ENCODE measurements at regions not wholly inside any gene's neighbourhood (a gene's known extent, or its start where the extent isn't known, plus 50 kb on each side); places are given as distances from the start of the nearest gene placed in this dataset.

DNA sequence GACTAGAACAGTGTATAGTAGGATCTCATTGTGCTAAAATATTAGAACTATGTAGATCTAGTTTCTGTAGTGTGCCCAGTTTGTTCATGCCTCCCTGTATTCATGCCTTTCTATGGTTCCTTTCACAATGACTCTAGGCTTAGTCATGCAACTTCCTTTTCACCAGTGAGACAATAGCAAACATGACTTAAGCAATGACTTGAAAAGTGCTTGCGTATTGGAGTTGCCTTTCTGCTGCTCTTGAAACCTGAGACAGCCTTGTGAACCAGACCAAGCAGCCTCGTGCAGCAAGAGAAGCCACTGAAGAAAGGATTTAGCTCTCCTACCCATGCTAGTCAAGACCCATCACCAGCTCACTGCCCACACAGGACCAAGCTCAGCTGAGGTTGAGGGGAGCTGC, 294.5 kb upstream of the TAS2R1 start (continued):
- TF ChIP-seq ZNF407 (CRISPR knock-in tag; IDR thresholded peaks at IDR 0.05; ENCODE audit: not compliant biosample characterization): no peak
- TF ChIP-seq CENPX (CRISPR knock-in tag; IDR thresholded peaks at IDR 0.05): no peak
- no peak for TF ChIP-seq ATF7-NPFF (CRISPR knock-in tag; IDR thresholded peaks at IDR 0.05; ENCODE audit: low read depth)
- TF ChIP-seq, protein P1, sequence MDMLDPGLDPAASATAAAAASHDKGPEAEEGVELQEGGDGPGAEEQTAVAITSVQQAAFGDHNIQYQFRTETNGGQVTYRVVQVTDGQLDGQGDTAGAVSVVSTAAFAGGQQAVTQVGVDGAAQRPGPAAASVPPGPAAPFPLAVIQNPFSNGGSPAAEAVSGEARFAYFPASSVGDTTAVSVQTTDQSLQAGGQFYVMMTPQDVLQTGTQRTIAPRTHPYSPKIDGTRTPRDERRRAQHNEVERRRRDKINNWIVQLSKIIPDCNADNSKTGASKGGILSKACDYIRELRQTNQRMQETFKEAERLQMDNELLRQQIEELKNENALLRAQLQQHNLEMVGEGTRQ (IDR thresholded peaks at IDR 0.05; ENCODE audit: low read depth, low read length): no peak
- TF ChIP-seq, protein P1 (CRISPR knock-in tag; IDR thresholded peaks at IDR 0.05; ENCODE audit: borderline replicate concordance): no peak
- no peak for TF ChIP-seq MBNL3 (CRISPR knock-in tag; conservative IDR thresholded peaks at IDR 0.05)
- TF ChIP-seq ZNF326 (CRISPR knock-in tag; IDR thresholded peaks at IDR 0.05; ENCODE audit: borderline replicate concordance): no peak
- TF ChIP-seq FOXP1 (IDR thresholded peaks at IDR 0.05): no peak
- TF ChIP-seq FOXP1 (CRISPR knock-in tag; IDR thresholded peaks at IDR 0.05): no peak
- no peak for TF ChIP-seq HDAC6 (IDR thresholded peaks at IDR 0.05; ENCODE audit: low read depth, low read length)
- no peak for TF ChIP-seq DZIP1 (CRISPR knock-in tag; IDR thresholded peaks at IDR 0.05)
- TF ChIP-seq ZNF251 (CRISPR knock-in tag; IDR thresholded peaks at IDR 0.05): no peak
- TF ChIP-seq NFATC3 (CRISPR knock-in tag; IDR thresholded peaks at IDR 0.05): no peak
- TF ChIP-seq, protein P2, sequence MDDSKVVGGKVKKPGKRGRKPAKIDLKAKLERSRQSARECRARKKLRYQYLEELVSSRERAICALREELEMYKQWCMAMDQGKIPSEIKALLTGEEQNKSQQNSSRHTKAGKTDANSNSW (CRISPR knock-in tag; IDR thresholded peaks at IDR 0.05; ENCODE audit: borderline replicate concordance): no peak
- no peak for TF ChIP-seq ZFP36L1 (CRISPR knock-in tag; IDR thresholded peaks at IDR 0.05)
- TF ChIP-seq ZNF839 (CRISPR knock-in tag; IDR thresholded peaks at IDR 0.05; ENCODE audit: borderline replicate concordance): no peak
- no peak for TF ChIP-seq MTA1 (CRISPR knock-in tag; IDR thresholded peaks at IDR 0.05; ENCODE audit: borderline replicate concordance)
